Thoracic aorta (tissue), 2 donors: ENCODE measurements at regions not wholly inside any gene's neighbourhood (a gene's known extent, or its start where the extent isn't known, plus 50 kb on each side); places are given as distances from the start of the nearest gene placed in this dataset.
"Not testable (repeated sequence)": the region's sequence is repeated elsewhere in the genome, so short reads cannot be mapped to it uniquely, and the experiment has no call there.

Experiments
- ATAC-seq: fragments of 150-250 bp; one replicate; pipeline ENCODE4 v1.8.0; 2017; ENCODE audit warnings: low read depth; ENCODE audit not compliant: insufficient number of reproducible peaks, low FRiP score
- DNase-seq: peaks from one replicate; pipeline ENCODE4 v3.0.0-alpha.2; 2020; ENCODE audit warnings: low spot score
- H3K27ac ChIP-seq, 2 donors: fragments of 200-600 bp; sonication (generic); 1 replicate in 1 of 2; 2 replicates in 1 of 2; pipeline ENCODE4 v1.5.1; 2016; ENCODE audit warnings: mild to moderate bottlenecking in 2 of 2, moderate library complexity in 2 of 2
- H3K27me3 ChIP-seq: fragments of 200-600 bp; sonication (generic); replicated peaks from 2 replicates; pipeline ENCODE4 v1.6.0; 2016; ENCODE audit warnings: mild to moderate bottlenecking; ENCODE audit not compliant: insufficient read depth
- H3K36me3 ChIP-seq: fragments of 200-600 bp; sonication (generic); one replicate; pipeline ENCODE4 v1.5.1; 2016
- H3K4me1 ChIP-seq, 2 donors: fragments of 200-600 bp; sonication (generic); 1 replicate in 1 of 2; 2 replicates in 1 of 2; pipeline versions ENCODE4 v1.5.1 to v1.6.0; 2016; ENCODE audit warnings: low read depth in 2 of 2, mild to moderate bottlenecking in 1 of 2; ENCODE audit not compliant: control insufficient read depth in 1 of 2
- H3K4me3 ChIP-seq: fragments of 200-600 bp; sonication (generic); 2 replicates; pipeline ENCODE4 v1.5.1; 2016; ENCODE audit warnings: mild to moderate bottlenecking
- H3K9me3 ChIP-seq: fragments of 200-600 bp; sonication (generic); 2 replicates; pipeline ENCODE4 v1.5.1; 2016
- TF ChIP-seq, protein P1 (sequence below): fragments of 200-600 bp; sonication (generic); IDR thresholded peaks from one replicate; pipeline ENCODE4 v1.5.1; 2019; ENCODE audit warnings: antibody characterized with exemption

DNA sequence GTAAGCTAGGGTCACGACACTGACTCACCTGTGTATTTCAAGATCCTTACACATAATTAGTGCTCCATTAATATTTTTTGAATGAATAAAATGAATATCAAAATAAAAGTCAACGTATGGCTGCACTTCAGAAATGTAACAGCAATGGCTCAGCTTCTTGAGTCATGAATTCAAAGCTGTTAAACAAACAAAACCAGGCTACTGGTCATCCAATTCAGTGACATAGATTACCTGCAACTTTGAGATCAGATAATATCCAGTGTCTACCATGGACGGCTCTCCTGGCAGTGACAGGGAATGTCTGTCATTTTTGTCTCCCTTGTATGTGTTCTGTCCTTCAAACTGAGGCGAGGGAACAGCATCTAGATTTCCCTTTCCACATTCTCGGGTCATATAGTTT lies 225.6 kb downstream of the EFCAB11 start:
- DNase-seq (no peak), ATAC-seq (no peak)

DNA sequence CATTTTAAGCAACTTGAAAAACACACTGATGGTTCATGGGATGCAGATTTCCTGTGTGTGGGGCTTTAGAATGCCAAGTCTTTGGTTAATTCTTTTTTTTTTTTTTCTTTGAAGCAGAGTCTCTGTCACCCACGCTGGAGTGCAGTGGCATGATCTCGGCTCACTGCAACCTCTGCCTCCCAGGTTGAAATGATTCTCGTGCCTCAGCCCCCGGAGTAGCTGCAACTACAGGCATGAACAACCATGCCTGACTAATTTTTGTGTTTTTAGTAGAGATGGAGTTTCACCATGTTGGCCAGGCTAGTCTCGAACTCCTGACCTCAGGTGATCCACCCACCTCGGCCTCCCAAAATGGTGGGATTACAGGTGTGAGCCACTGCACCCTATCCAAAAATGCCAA lies 228.3 kb downstream of the EFCAB11 start:
- not testable (repeated sequence) for ATAC-seq, H3K27ac ChIP-seq, H3K27me3 ChIP-seq, DNase-seq, H3K36me3 ChIP-seq, H3K9me3 ChIP-seq, H3K4me3 ChIP-seq
- peaks cover 9 to 13% of the 10 kb centered on the region in 2 donors for H3K4me1 ChIP-seq

More for the DNA sequence above, 225.6 kb downstream of the EFCAB11 start:
- Histone ChIP-seq H3K9me3 (peaks cover 4% of the 10 kb centered on the region), H3K4me3 (no peak overlapping the region), H3K36me3 (no peaks in the 10 kb centered on the region), H3K27ac (no peak overlapping the region), H3K4me1 (peaks cover 1 to 9% of the 10 kb centered on the region in 2 donors), H3K27me3 (no peaks in the 10 kb centered on the region)
- TF ChIP-seq, protein P1, sequence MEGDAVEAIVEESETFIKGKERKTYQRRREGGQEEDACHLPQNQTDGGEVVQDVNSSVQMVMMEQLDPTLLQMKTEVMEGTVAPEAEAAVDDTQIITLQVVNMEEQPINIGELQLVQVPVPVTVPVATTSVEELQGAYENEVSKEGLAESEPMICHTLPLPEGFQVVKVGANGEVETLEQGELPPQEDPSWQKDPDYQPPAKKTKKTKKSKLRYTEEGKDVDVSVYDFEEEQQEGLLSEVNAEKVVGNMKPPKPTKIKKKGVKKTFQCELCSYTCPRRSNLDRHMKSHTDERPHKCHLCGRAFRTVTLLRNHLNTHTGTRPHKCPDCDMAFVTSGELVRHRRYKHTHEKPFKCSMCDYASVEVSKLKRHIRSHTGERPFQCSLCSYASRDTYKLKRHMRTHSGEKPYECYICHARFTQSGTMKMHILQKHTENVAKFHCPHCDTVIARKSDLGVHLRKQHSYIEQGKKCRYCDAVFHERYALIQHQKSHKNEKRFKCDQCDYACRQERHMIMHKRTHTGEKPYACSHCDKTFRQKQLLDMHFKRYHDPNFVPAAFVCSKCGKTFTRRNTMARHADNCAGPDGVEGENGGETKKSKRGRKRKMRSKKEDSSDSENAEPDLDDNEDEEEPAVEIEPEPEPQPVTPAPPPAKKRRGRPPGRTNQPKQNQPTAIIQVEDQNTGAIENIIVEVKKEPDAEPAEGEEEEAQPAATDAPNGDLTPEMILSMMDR, result no peak

GRCh38 chr14:89724628-89724960 lies 229.9 kb downstream of the EFCAB11 start:
- TF ChIP-seq, protein P1, result no peak
- Histone ChIP-seq H3K36me3 (no peaks in the 10 kb centered on the region), H3K9me3 (no peaks in the 10 kb centered on the region), H3K27ac (no peak overlapping the region), H3K4me1 (peaks cover 9 to 13% of the 10 kb centered on the region in 2 donors), H3K27me3 (no peaks in the 10 kb centered on the region), H3K4me3 (peak overlapping the region; percentile 67)
- DNase-seq, result no peak
- no peak for ATAC-seq

GRCh38 chr14:89723930-89724627 lies 230.5 kb downstream of the EFCAB11 start:
- TF ChIP-seq, protein P1, result no peak
- no peaks in the 10 kb centered on the region for H3K27me3 ChIP-seq
- no peak overlapping the region for H3K27ac ChIP-seq
- peak overlapping the region; percentile 67 for H3K4me3 ChIP-seq
- H3K36me3 ChIP-seq, result no peaks in the 10 kb centered on the region
- no peak for DNase-seq
- no peak for ATAC-seq
- no peaks in the 10 kb centered on the region for H3K9me3 ChIP-seq
- H3K4me1 ChIP-seq, result peaks cover 9 to 13% of the 10 kb centered on the region in 2 donors

DNA sequence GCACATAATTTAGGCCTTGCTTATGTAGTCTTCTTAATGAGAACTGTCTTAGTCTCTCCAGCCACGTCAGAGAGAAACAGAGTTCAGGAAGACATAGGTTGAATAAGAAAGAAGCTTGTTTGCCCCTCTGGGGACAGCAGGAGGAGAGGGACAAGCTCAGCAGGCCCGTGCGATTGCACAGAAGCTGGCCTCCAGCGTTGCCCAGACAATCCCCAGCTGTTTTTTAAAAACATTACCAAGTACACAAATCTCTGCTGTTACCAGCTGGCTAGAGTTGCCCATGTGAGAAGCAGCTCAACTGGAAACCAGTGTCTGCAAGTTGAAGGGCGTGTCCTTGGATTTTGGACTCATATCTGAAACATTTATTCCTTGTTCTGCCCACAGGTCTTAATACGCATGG lies 232.6 kb downstream of the EFCAB11 start:
- TF ChIP-seq, protein P1, result no peak
- ATAC-seq, result no peak
- Histone ChIP-seq H3K36me3 (no peaks in the 10 kb centered on the region), H3K27ac (no peak overlapping the region), H3K27me3 (no peaks in the 10 kb centered on the region), H3K9me3 (no peaks in the 10 kb centered on the region), H3K4me3 (no peak overlapping the region), H3K4me1 (peaks cover 9 to 13% of the 10 kb centered on the region in 2 donors)
- DNase-seq, result no peak
